ENCODE measurements at regions not wholly inside any gene's neighbourhood (a gene's known extent, or its start where the extent isn't known, plus 50 kb on each side); places are given as distances from the start of the nearest gene placed in this dataset.

GRCh38 chr2:2512931-2513330 is 181.9 kb upstream of the MYT1L start:
- no peaks in the 10 kb centered on the region for H3K36me3 ChIP-seq
- DNase-seq (no peak), ATAC-seq (no peak)
- intact Hi-C loops (cut with DNase I) = no loop called here
- H3K27me3 ChIP-seq = no peaks in the 10 kb centered on the region
- no peaks in the 10 kb centered on the region for H3K9me3 ChIP-seq
- no peak for TF ChIP-seq CTCF (IDR thresholded peaks at IDR 0.05)
- H3K27ac ChIP-seq = no peak overlapping the region
- H3K4me1 ChIP-seq = no peaks in the 10 kb centered on the region
- H3K4me3 ChIP-seq = no peak overlapping the region

GRCh38 chr2:2507417-2507997 is 176.4 kb upstream of the MYT1L start:
- H3K4me3 ChIP-seq = no peak overlapping the region
- no peak for TF ChIP-seq CTCF (IDR thresholded peaks at IDR 0.05)
- H3K27ac ChIP-seq = no peak overlapping the region
- no peak for DNase-seq
- no peaks in the 10 kb centered on the region for H3K4me1 ChIP-seq
- no peaks in the 10 kb centered on the region for H3K9me3 ChIP-seq
- H3K36me3 ChIP-seq = no peaks in the 10 kb centered on the region
- ATAC-seq = no peak
- no peaks in the 10 kb centered on the region for H3K27me3 ChIP-seq
- intact Hi-C loops (cut with DNase I) = no loop called here

GRCh38 chr2:2506536-2506935 is 175.5 kb upstream of the MYT1L start:
- Histone ChIP-seq H3K4me1 (no peaks in the 10 kb centered on the region), H3K27me3 (no peaks in the 10 kb centered on the region), H3K4me3 (no peak overlapping the region), H3K9me3 (no peaks in the 10 kb centered on the region), H3K36me3 (no peaks in the 10 kb centered on the region), H3K27ac (no peak overlapping the region)
- intact Hi-C loops (cut with DNase I) = no loop called here
- DNase-seq (no peak), ATAC-seq (no peak)
- TF ChIP-seq CTCF (IDR thresholded peaks at IDR 0.05) = no peak

- H3K4me3 ChIP-seq = no peak overlapping the region
- H3K4me1 ChIP-seq = no peaks in the 10 kb centered on the region
- no peaks in the 10 kb centered on the region for H3K36me3 ChIP-seq
- TF ChIP-seq CTCF (IDR thresholded peaks at IDR 0.05) = no peak
- ATAC-seq (no peak), DNase-seq (no peak)
- H3K27ac ChIP-seq = no peak overlapping the region
- intact Hi-C loops (cut with DNase I) = no loop called here
- H3K27me3 ChIP-seq = no peaks in the 10 kb centered on the region
- no peaks in the 10 kb centered on the region for H3K9me3 ChIP-seq
These were observed 174.5 kb upstream of the MYT1L start for GRCh38 chr2:2505604-2506003.

GRCh38 chr2:2503864-2504418 is 172.9 kb upstream of the MYT1L start:
- H3K4me3 ChIP-seq = no peak overlapping the region
- no peak overlapping the region for H3K27ac ChIP-seq
- H3K36me3 ChIP-seq = no peaks in the 10 kb centered on the region
- ATAC-seq = no peak
- H3K27me3 ChIP-seq = no peaks in the 10 kb centered on the region
- TF ChIP-seq CTCF (IDR thresholded peaks at IDR 0.05) = no peak
- no peaks in the 10 kb centered on the region for H3K4me1 ChIP-seq
- H3K9me3 ChIP-seq = no peaks in the 10 kb centered on the region
- intact Hi-C loops (cut with DNase I) = no loop called here
- DNase-seq = no peak

- Histone ChIP-seq H3K9me3 (no peaks in the 10 kb centered on the region), H3K4me3 (no peak overlapping the region), H3K4me1 (no peaks in the 10 kb centered on the region), H3K27ac (no peak overlapping the region), H3K36me3 (no peaks in the 10 kb centered on the region), H3K27me3 (no peaks in the 10 kb centered on the region)
- no peak for TF ChIP-seq CTCF (IDR thresholded peaks at IDR 0.05)
- intact Hi-C loops (cut with DNase I) = no loop called here
- DNase-seq = no peak
- no peak for ATAC-seq
These were observed 171.1 kb upstream of the MYT1L start for GRCh38 chr2:2502201-2502549.

Measured in upper lobe of right lung (tissue), 1 donor.